Endodermal cell (in vitro differentiated cells): ENCODE measurements at regions not wholly inside any gene's neighbourhood (a gene's known extent, or its start where the extent isn't known, plus 50 kb on each side); places are given as distances from the start of the nearest gene placed in this dataset.

Experiments
- DNase-seq: peaks from one replicate; pipeline ENCODE4 v3.0.0-alpha.2; 2017
- H3K27ac ChIP-seq: 2 replicates; pipeline ENCODE4 v1.5.1; 2013; ENCODE audit warnings: mild to moderate bottlenecking, low read depth, low read length, moderate library complexity
- H3K27me3 ChIP-seq: 2 replicates; pipeline ENCODE4 v1.6.1; 2013; ENCODE audit warnings: mild to moderate bottlenecking, low read length, moderate library complexity; ENCODE audit not compliant: insufficient read depth, control insufficient read depth, poor library complexity, severe bottlenecking
- H3K36me3 ChIP-seq: 2 replicates; pipeline ENCODE4 v1.7.0; 2013; ENCODE audit warnings: mild to moderate bottlenecking, low read length, moderate library complexity; ENCODE audit not compliant: control insufficient read depth, insufficient read depth
- H3K4me1 ChIP-seq: one replicate; pipeline ENCODE4 v1.7.0; 2013; ENCODE audit warnings: low read length; ENCODE audit not compliant: control insufficient read depth, insufficient read depth
- H3K4me3 ChIP-seq: 2 replicates; pipeline ENCODE4 v1.5.1; 2013; ENCODE audit warnings: mild to moderate bottlenecking, low read length, moderate library complexity
- H3K9ac ChIP-seq: 2 replicates; pipeline ENCODE4 v1.6.1; 2013; ENCODE audit warnings: mild to moderate bottlenecking, low read length, moderate library complexity; ENCODE audit not compliant: poor library complexity, severe bottlenecking; ENCODE audit errors: extremely low read depth
- H3K9me3 ChIP-seq: 2 replicates; pipeline ENCODE4 v1.6.1; 2013; ENCODE audit warnings: mild to moderate bottlenecking, low read length, moderate library complexity; ENCODE audit not compliant: control insufficient read depth
- H3K27ac Mint-ChIP-seq: 2 replicates; pipeline ENCODE4 v1.8.0; 2020; ENCODE audit warnings: mixed read lengths
- H3K27me3 Mint-ChIP-seq: 2 replicates; pipeline ENCODE4 v1.8.0; 2021; ENCODE audit warnings: mild to moderate bottlenecking, mixed read lengths; ENCODE audit not compliant: insufficient read depth
- H3K36me3 Mint-ChIP-seq: 2 replicates; pipeline ENCODE4 v1.8.0; 2020; ENCODE audit warnings: low read depth, mixed read lengths
- H3K4me1 Mint-ChIP-seq: 2 replicates; pipeline ENCODE4 v1.8.0; 2020; ENCODE audit warnings: mixed read lengths
- H3K4me3 Mint-ChIP-seq: 2 replicates; pipeline ENCODE4 v1.8.0; 2020; ENCODE audit warnings: mild to moderate bottlenecking, moderate library complexity, mixed read lengths
- H3K9me3 Mint-ChIP-seq: 2 replicates; pipeline ENCODE4 v1.8.0; 2020; ENCODE audit warnings: mild to moderate bottlenecking, mixed read lengths
- CTCF ChIP-seq: fragments of 200-600 bp; sonication (generic); conservative IDR thresholded peaks from 2 replicates; pipeline ENCODE4 v1.5.0; 2021; ENCODE audit warnings: antibody characterized with exemption, mild to moderate bottlenecking
- WGBS, 2 experiments: methylation state at CpG; one replicate each; pipeline versions ENCODE4 v1.1.5 to v1.1.7; 2013; ENCODE audit warnings: missing lambda C conversion rate in 2 of 2, mixed read lengths in 1 of 2; ENCODE audit not compliant: insufficient coverage in 1 of 2, insufficient read length in 1 of 2; 5-methylcytosine and 5-hydroxymethylcytosine counted together

- Mint-ChIP-seq H3K36me3 (no peaks in the 10 kb centered on the region), H3K4me3 (no peak overlapping the region), H3K27ac (no peak overlapping the region)
These were observed 898.3 kb upstream of the PCDH9 start for GRCh38 chr13:68128297-68128915.

GRCh38 chr13:68125087-68125480 lies 894.9 kb upstream of the PCDH9 start:
- H3K27me3 ChIP-seq: no peaks in the 10 kb centered on the region
- no peaks in the 10 kb centered on the region for H3K27me3 Mint-ChIP-seq
- H3K4me3 Mint-ChIP-seq: no peak overlapping the region
- WGBS, 2 experiments: 82% methylated on average over 1 of the region's 2 CpGs; no CpG with 5 or more reads in 1 of the 2 experiments
- H3K4me1 Mint-ChIP-seq: no peaks in the 10 kb centered on the region
- no peaks in the 10 kb centered on the region for H3K4me1 ChIP-seq
- TF ChIP-seq CTCF: no peak
- no peaks in the 10 kb centered on the region for H3K36me3 ChIP-seq
- H3K4me3 ChIP-seq: no peak overlapping the region
- no peaks in the 10 kb centered on the region for H3K9me3 ChIP-seq
- H3K9ac ChIP-seq: no peak overlapping the region
- H3K27ac ChIP-seq: no peak overlapping the region
- H3K36me3 Mint-ChIP-seq: no peaks in the 10 kb centered on the region
- no peaks in the 10 kb centered on the region for H3K9me3 Mint-ChIP-seq
- no peak for DNase-seq
- H3K27ac Mint-ChIP-seq: no peak overlapping the region

More at GRCh38 chr13:68128297-68128915, 898.3 kb upstream of the PCDH9 start:
- H3K27ac ChIP-seq: no peak overlapping the region
- no peaks in the 10 kb centered on the region for H3K9me3 ChIP-seq
- H3K9ac ChIP-seq: no peak overlapping the region
- no peak overlapping the region for H3K4me3 ChIP-seq
- H3K9me3 Mint-ChIP-seq: no peaks in the 10 kb centered on the region
- no peaks in the 10 kb centered on the region for H3K27me3 ChIP-seq
- no peaks in the 10 kb centered on the region for H3K4me1 Mint-ChIP-seq
- DNase-seq: no peak
- no peaks in the 10 kb centered on the region for H3K27me3 Mint-ChIP-seq
- 95 to 97% methylated on average over 5 to 7 of the region's 7 CpGs for WGBS, 2 experiments
- H3K36me3 ChIP-seq: no peaks in the 10 kb centered on the region
- no peak for TF ChIP-seq CTCF
- H3K4me1 ChIP-seq: no peaks in the 10 kb centered on the region

GRCh38 chr13:68124437-68125086 lies 894.4 kb upstream of the PCDH9 start:
- no peaks in the 10 kb centered on the region for H3K9me3 ChIP-seq
- H3K4me3 ChIP-seq: no peak overlapping the region
- Mint-ChIP-seq H3K4me1 (no peaks in the 10 kb centered on the region), H3K9me3 (no peaks in the 10 kb centered on the region), H3K4me3 (no peak overlapping the region), H3K27me3 (no peaks in the 10 kb centered on the region), H3K27ac (no peak overlapping the region), H3K36me3 (no peaks in the 10 kb centered on the region)
- H3K27ac ChIP-seq: no peak overlapping the region
- WGBS, 2 experiments: 94 to 100% methylated on average over 1 to 2 of the region's 2 CpGs
- no peaks in the 10 kb centered on the region for H3K36me3 ChIP-seq
- no peak for DNase-seq
- TF ChIP-seq CTCF: no peak
- no peaks in the 10 kb centered on the region for H3K27me3 ChIP-seq
- H3K4me1 ChIP-seq: no peaks in the 10 kb centered on the region
- H3K9ac ChIP-seq: no peak overlapping the region
